ENCODE measurements at regions not wholly inside any gene's neighbourhood (a gene's known extent, or its start where the extent isn't known, plus 50 kb on each side); places are given as distances from the start of the nearest gene placed in this dataset.
"Not testable (repeated sequence)": the region's sequence is repeated elsewhere in the genome, so short reads cannot be mapped to it uniquely, and the experiment has no call there.

- no peak for DNase-seq
These were observed 115.0 kb upstream of the TBL1X start for GRCh38 chrX:9349572-9350494.

- DNase-seq = no peak
These were observed 113.7 kb upstream of the TBL1X start for GRCh38 chrX:9351126-9351525.

GRCh38 chrX:9352243-9352642 lies 112.6 kb upstream of the TBL1X start:
- no peak for DNase-seq

- DNase-seq = no peak
These were observed 112.0 kb upstream of the TBL1X start for GRCh38 chrX:9352694-9353411.

- DNase-seq = no peak
These were observed 109.9 kb upstream of the TBL1X start for GRCh38 chrX:9354918-9355317.

- no peak for DNase-seq
These were observed 109.1 kb upstream of the TBL1X start for GRCh38 chrX:9355739-9356138.

- no peak for DNase-seq
These were observed 108.0 kb upstream of the TBL1X start for GRCh38 chrX:9356846-9357245.

- DNase-seq = no peak
These were observed 107.2 kb upstream of the TBL1X start for GRCh38 chrX:9357518-9358114.

GRCh38 chrX:9362363-9362928 lies 102.4 kb upstream of the TBL1X start:
- no peak for DNase-seq

- no peak for DNase-seq
These were observed 97.4 kb upstream of the TBL1X start for GRCh38 chrX:9367421-9367820.

GRCh38 chrX:9368262-9368661 lies 96.6 kb upstream of the TBL1X start:
- DNase-seq = no peak

- DNase-seq = no peak
These were observed 95.0 kb upstream of the TBL1X start for GRCh38 chrX:9369802-9370291.

- DNase-seq = no peak
These were observed 94.0 kb upstream of the TBL1X start for GRCh38 chrX:9370893-9371292.

- DNase-seq = no peak
These were observed 92.0 kb upstream of the TBL1X start for GRCh38 chrX:9372866-9373265.

- no peak for DNase-seq
These were observed 91.1 kb upstream of the TBL1X start for GRCh38 chrX:9373789-9374188.

GRCh38 chrX:9374555-9374954 lies 90.3 kb upstream of the TBL1X start:
- DNase-seq = no peak

GRCh38 chrX:9376111-9376510 lies 88.7 kb upstream of the TBL1X start:
- DNase-seq = no peak

GRCh38 chrX:9377216-9377615 lies 87.6 kb upstream of the TBL1X start:
- DNase-seq = not testable (repeated sequence)

GRCh38 chrX:9378980-9379696 lies 85.7 kb upstream of the TBL1X start:
- no peak for DNase-seq

- DNase-seq = no peak
These were observed 84.9 kb upstream of the TBL1X start for GRCh38 chrX:9379697-9380551.

GRCh38 chrX:9383655-9384054 lies 81.2 kb upstream of the TBL1X start:
- DNase-seq = no peak

- DNase-seq = no peak
These were observed 76.4 kb upstream of the TBL1X start for GRCh38 chrX:9388450-9388849.
